ENCODE measurements at regions not wholly inside any gene's neighbourhood (a gene's known extent, or its start where the extent isn't known, plus 50 kb on each side); places are given as distances from the start of the nearest gene placed in this dataset.

DNA sequence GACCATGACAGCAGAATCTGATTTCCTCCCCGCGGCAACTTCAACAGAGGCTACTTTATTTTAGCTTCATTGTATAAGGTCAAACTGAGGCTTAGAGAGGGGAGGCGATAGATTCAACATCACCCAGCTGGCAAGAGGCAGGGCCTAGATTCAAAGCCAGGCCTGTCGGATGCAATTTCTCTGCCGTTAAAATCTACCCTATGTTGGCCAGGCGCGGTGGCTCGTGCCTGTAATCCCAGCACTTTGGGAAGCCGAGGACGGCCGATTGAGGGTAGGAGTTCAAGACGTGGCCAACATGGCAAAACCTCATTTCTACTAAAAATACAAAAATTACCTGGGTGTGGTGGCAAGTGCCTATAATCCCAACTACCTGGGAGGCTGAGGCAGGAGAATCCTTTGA is 182.2 kb downstream of the BCOR start:
- TF ChIP-seq, protein P1, sequence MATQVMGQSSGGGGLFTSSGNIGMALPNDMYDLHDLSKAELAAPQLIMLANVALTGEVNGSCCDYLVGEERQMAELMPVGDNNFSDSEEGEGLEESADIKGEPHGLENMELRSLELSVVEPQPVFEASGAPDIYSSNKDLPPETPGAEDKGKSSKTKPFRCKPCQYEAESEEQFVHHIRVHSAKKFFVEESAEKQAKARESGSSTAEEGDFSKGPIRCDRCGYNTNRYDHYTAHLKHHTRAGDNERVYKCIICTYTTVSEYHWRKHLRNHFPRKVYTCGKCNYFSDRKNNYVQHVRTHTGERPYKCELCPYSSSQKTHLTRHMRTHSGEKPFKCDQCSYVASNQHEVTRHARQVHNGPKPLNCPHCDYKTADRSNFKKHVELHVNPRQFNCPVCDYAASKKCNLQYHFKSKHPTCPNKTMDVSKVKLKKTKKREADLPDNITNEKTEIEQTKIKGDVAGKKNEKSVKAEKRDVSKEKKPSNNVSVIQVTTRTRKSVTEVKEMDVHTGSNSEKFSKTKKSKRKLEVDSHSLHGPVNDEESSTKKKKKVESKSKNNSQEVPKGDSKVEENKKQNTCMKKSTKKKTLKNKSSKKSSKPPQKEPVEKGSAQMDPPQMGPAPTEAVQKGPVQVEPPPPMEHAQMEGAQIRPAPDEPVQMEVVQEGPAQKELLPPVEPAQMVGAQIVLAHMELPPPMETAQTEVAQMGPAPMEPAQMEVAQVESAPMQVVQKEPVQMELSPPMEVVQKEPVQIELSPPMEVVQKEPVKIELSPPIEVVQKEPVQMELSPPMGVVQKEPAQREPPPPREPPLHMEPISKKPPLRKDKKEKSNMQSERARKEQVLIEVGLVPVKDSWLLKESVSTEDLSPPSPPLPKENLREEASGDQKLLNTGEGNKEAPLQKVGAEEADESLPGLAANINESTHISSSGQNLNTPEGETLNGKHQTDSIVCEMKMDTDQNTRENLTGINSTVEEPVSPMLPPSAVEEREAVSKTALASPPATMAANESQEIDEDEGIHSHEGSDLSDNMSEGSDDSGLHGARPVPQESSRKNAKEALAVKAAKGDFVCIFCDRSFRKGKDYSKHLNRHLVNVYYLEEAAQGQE (IDR thresholded peaks at IDR 0.05; ENCODE audit: borderline replicate concordance), result no peak
- TF ChIP-seq, protein P1 (CRISPR knock-in tag; IDR thresholded peaks at IDR 0.05; ENCODE audit: low read depth), result no peak
- no peak for TF ChIP-seq C11orf30 (IDR thresholded peaks at IDR 0.05; ENCODE audit: low read depth)
- no peak for TF ChIP-seq ZKSCAN1 (IDR thresholded peaks at IDR 0.05; ENCODE audit: low read depth, low read length)
- no peak for TF ChIP-seq BRCA1 (IDR thresholded peaks at IDR 0.05)
- TF ChIP-seq BRCA1 (CRISPR knock-in tag; IDR thresholded peaks at IDR 0.05), result no peak
- TF ChIP-seq, protein P2, sequence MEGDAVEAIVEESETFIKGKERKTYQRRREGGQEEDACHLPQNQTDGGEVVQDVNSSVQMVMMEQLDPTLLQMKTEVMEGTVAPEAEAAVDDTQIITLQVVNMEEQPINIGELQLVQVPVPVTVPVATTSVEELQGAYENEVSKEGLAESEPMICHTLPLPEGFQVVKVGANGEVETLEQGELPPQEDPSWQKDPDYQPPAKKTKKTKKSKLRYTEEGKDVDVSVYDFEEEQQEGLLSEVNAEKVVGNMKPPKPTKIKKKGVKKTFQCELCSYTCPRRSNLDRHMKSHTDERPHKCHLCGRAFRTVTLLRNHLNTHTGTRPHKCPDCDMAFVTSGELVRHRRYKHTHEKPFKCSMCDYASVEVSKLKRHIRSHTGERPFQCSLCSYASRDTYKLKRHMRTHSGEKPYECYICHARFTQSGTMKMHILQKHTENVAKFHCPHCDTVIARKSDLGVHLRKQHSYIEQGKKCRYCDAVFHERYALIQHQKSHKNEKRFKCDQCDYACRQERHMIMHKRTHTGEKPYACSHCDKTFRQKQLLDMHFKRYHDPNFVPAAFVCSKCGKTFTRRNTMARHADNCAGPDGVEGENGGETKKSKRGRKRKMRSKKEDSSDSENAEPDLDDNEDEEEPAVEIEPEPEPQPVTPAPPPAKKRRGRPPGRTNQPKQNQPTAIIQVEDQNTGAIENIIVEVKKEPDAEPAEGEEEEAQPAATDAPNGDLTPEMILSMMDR (IDR thresholded peaks at IDR 0.05 in 2 of 3, conservative IDR thresholded peaks at IDR 0.05 in 1 of 3; ENCODE audit: insufficient read depth in 2 of 3, low read depth in 1 of 3, low read length in 3 of 3), result no peak
- no peak for TF ChIP-seq KLF6 (CRISPR knock-in tag; IDR thresholded peaks at IDR 0.05; ENCODE audit: borderline replicate concordance)
- no peak for TF ChIP-seq FOXK1 (CRISPR knock-in tag; IDR thresholded peaks at IDR 0.05; ENCODE audit: borderline replicate concordance)
- TF ChIP-seq ELF1 (tag; IDR thresholded peaks at IDR 0.05), result no peak
- TF ChIP-seq NFYB (IDR thresholded peaks at IDR 0.05; ENCODE audit: extremely low read depth, insufficient read length), result no peak
